Upper lobe of right lung (tissue), 1 donor: ENCODE measurements at regions not wholly inside any gene's neighbourhood (a gene's known extent, or its start where the extent isn't known, plus 50 kb on each side); places are given as distances from the start of the nearest gene placed in this dataset.

Experiments
- ATAC-seq: fragments of 200-7000 bp; cut with Tn5 transposase; one replicate; pipeline ENCODE4 v1.9.1; 2020; ENCODE audit warnings: mild to moderate bottlenecking, moderate library complexity
- DNase-seq: peaks from one replicate; pipeline ENCODE4 v3.0.0-alpha.2; 2020
- H3K27ac ChIP-seq: fragments of 200-600 bp; one replicate; pipeline ENCODE4 v1.8.0; 2022
- H3K27me3 ChIP-seq: fragments of 200-600 bp; one replicate; pipeline ENCODE4 v1.8.0; 2022; ENCODE audit warnings: mild to moderate bottlenecking
- H3K36me3 ChIP-seq: fragments of 200-600 bp; one replicate; pipeline ENCODE4 v1.8.0; 2022
- H3K4me1 ChIP-seq: fragments of 200-600 bp; one replicate; pipeline ENCODE4 v1.8.0; 2022
- H3K4me3 ChIP-seq: fragments of 200-600 bp; one replicate; pipeline ENCODE4 v1.8.0; 2022; ENCODE audit warnings: mild to moderate bottlenecking
- H3K9me3 ChIP-seq: fragments of 200-600 bp; one replicate; pipeline ENCODE4 v1.8.0; 2022
- CTCF ChIP-seq: fragments of 200-600 bp; IDR thresholded peaks from one replicate; pipeline ENCODE4 v1.8.0; 2022; ENCODE audit warnings: antibody characterized with exemption
- intact Hi-C: fragments of 100-400 bp; cut with DNase I; formaldehyde crosslinking; loops from one replicate; pipeline ENCODE4 v1.11.0; 2022
- donor health status: DM: no; HTN: yes; CAD: no; lungs with severe emphysema.

- Histone ChIP-seq H3K4me1 (no peaks in the 10 kb centered on the region), H3K36me3 (no peaks in the 10 kb centered on the region), H3K9me3 (no peaks in the 10 kb centered on the region), H3K27me3 (no peaks in the 10 kb centered on the region), H3K27ac (peak overlapping the region; percentile 51), H3K4me3 (no peak overlapping the region)
- ATAC-seq (peak; percentile 57), DNase-seq (no peak)
- intact Hi-C loops = no loop called here
- no peak for TF ChIP-seq CTCF
Observed at GRCh38 chrX:55326985-55327384, 62.3 kb upstream of the PAGE3 start.

- intact Hi-C loops = no loop called here
- no peaks in the 10 kb centered on the region for H3K4me1 ChIP-seq
- DNase-seq (no peak), ATAC-seq (no peak)
- H3K36me3 ChIP-seq = no peaks in the 10 kb centered on the region
- H3K27ac ChIP-seq = no peak overlapping the region
- no peaks in the 10 kb centered on the region for H3K9me3 ChIP-seq
- TF ChIP-seq CTCF = no peak
- H3K4me3 ChIP-seq = no peak overlapping the region
- no peaks in the 10 kb centered on the region for H3K27me3 ChIP-seq
Observed at GRCh38 chrX:55335296-55335695, 70.6 kb upstream of the PAGE3 start.

- H3K4me3 ChIP-seq = no peak overlapping the region
- H3K9me3 ChIP-seq = no peaks in the 10 kb centered on the region
- intact Hi-C loops = no loop called here
- no peak for TF ChIP-seq CTCF
- ATAC-seq (no peak), DNase-seq (no peak)
- H3K36me3 ChIP-seq = no peaks in the 10 kb centered on the region
- no peaks in the 10 kb centered on the region for H3K27me3 ChIP-seq
- H3K27ac ChIP-seq = no peak overlapping the region
- H3K4me1 ChIP-seq = no peaks in the 10 kb centered on the region
Observed at GRCh38 chrX:55336176-55336575, 71.5 kb upstream of the PAGE3 start.

- Histone ChIP-seq H3K9me3 (no peaks in the 10 kb centered on the region), H3K4me3 (no peak overlapping the region), H3K27me3 (no peaks in the 10 kb centered on the region), H3K4me1 (no peaks in the 10 kb centered on the region), H3K27ac (no peak overlapping the region), H3K36me3 (no peaks in the 10 kb centered on the region)
- DNase-seq (no peak), ATAC-seq (no peak)
- intact Hi-C loops = no loop called here
- no peak for TF ChIP-seq CTCF
Observed at GRCh38 chrX:55340896-55341433, 76.2 kb upstream of the PAGE3 start.

GRCh38 chrX:55342533-55343501 lies 78.1 kb upstream of the PAGE3 start:
- Histone ChIP-seq H3K27ac (no peak overlapping the region), H3K27me3 (no peaks in the 10 kb centered on the region), H3K36me3 (no peaks in the 10 kb centered on the region), H3K4me1 (no peaks in the 10 kb centered on the region), H3K4me3 (no peak overlapping the region), H3K9me3 (no peaks in the 10 kb centered on the region)
- intact Hi-C loops = no loop called here
- peak; percentile 56 for TF ChIP-seq CTCF
- peak; percentile 78 for ATAC-seq
- no peak for DNase-seq
